K562 (cell line): ENCODE measurements at regions not wholly inside any gene's neighbourhood (a gene's known extent, or its start where the extent isn't known, plus 50 kb on each side); places are given as distances from the start of the nearest gene placed in this dataset.

Experiments
- ATAC-seq: fragments of 200-7000 bp; cut with Tn5 transposase; 3 replicates; pipeline ENCODE4 v1.9.1; 2020; ENCODE audit warnings: moderate library complexity
- BruUV-seq: library from RNA; stranded (reverse); fragments of 400-500 nt; replicated peaks from 2 replicates; lab custom pipeline; 2021; lab: Mats Ljungman, UMichigan
- CTCF ChIA-PET: fragments of 300-600 bp; formaldehyde crosslinking; extraction: SDS; loops from one replicate; lab custom pipeline; 2021; ENCODE audit warnings: low intra/inter-chr PET ratio; lab: Yijun Ruan, JAX
- POLR2A ChIA-PET: fragments of 300-600, 350-650 bp; sonication (Branson Sonifier 250); formaldehyde crosslinking; extraction: SDS; loops from one replicate; lab custom pipeline; 2021; ENCODE audit warnings: antibody characterized with exemption, inconsistent platforms; lab: Yijun Ruan, JAX
- DNase-seq, 4 experiments: peaks; one replicate each; pipeline versions ENCODE4 v3.0.0 to v3.0.0-alpha.2; 2011 to 2018; ENCODE audit warnings: low spot score in 3 of 4, mixed read lengths in 3 of 4; ENCODE audit errors: extremely low read depth in 1 of 4
- FAIRE-seq: peaks from 2 replicates; lab custom pipeline; 2011; peaks lifted over from hg19 to GRCh38; lab: Jason Lieb, UNC
- H2AFZ ChIP-seq: 2 replicates; pipeline ENCODE4 v1.6.0; 2011; ENCODE audit warnings: low read depth, low read length, control low read depth, inconsistent platforms
- H3K27ac ChIP-seq: fragments of 200-600 bp; 3 replicates; pipeline ENCODE4 v1.8.0; 2011; ENCODE audit warnings: low read depth, mild to moderate bottlenecking, control low read depth, inconsistent platforms, low read length, moderate library complexity, mixed read lengths; ENCODE audit errors: extremely low read depth
- H3K27me3 ChIP-seq, 2 experiments: fragments of 300-600 bp in 1 of 2; 2 replicates in 1 of 2; 3 replicates in 1 of 2; pipeline versions ENCODE4 v1.6.0 to v1.8.0; 2011; ENCODE audit warnings: inconsistent platforms in 2 of 2, low read length in 2 of 2, mild to moderate bottlenecking in 1 of 2, mixed read lengths in 1 of 2, moderate library complexity in 1 of 2; ENCODE audit not compliant: control insufficient read depth in 2 of 2, insufficient read depth in 2 of 2
- H3K36me3 ChIP-seq: fragments of 300-600 bp; 3 replicates; pipeline ENCODE4 v1.8.0; 2011; ENCODE audit warnings: mild to moderate bottlenecking, low read length, inconsistent platforms; ENCODE audit not compliant: control insufficient read depth, insufficient read depth
- H3K4me1 ChIP-seq, 2 experiments: fragments of 200-600 bp in 1 of 2; replicated peaks in 1 of 2; 2 replicates in 1 of 2; 3 replicates in 1 of 2; pipeline versions ENCODE4 v1.5.1 to v1.8.0; 2011; ENCODE audit warnings: inconsistent platforms in 2 of 2, low read length in 2 of 2, mild to moderate bottlenecking in 1 of 2, mixed read lengths in 1 of 2, moderate library complexity in 1 of 2; ENCODE audit not compliant: control insufficient read depth in 2 of 2, insufficient read depth in 2 of 2
- H3K4me2 ChIP-seq: 2 replicates; pipeline ENCODE4 v1.6.1; 2011; ENCODE audit warnings: low read length, control low read depth, inconsistent platforms, mixed read lengths; ENCODE audit not compliant: insufficient read depth
- H3K4me3 ChIP-seq: fragments of 200-600 bp; sonication (generic), shearing (Covaris generic); 2 replicates; pipeline ENCODE4 v1.5.1; 2016; ENCODE audit warnings: control low read depth, inconsistent platforms
- H3K79me2 ChIP-seq: fragments of 200-600 bp; 3 replicates; pipeline ENCODE4 v1.8.0; 2011; ENCODE audit warnings: low read length, inconsistent platforms; ENCODE audit not compliant: control insufficient read depth, insufficient read depth
- H3K9ac ChIP-seq, 2 experiments: 2 replicates each; pipeline versions ENCODE4 v1.6.0 to v1.6.1; 2011; ENCODE audit warnings: low read depth in 2 of 2, low read length in 2 of 2, control low read depth in 1 of 2, inconsistent platforms in 1 of 2, mild to moderate bottlenecking in 1 of 2, mixed read lengths in 1 of 2; ENCODE audit not compliant: insufficient read depth in 1 of 2
- H3K9me1 ChIP-seq: one replicate; pipeline ENCODE4 v1.6.0; 2011; ENCODE audit warnings: inconsistent platforms, mild to moderate bottlenecking, low read length, moderate library complexity; ENCODE audit not compliant: control insufficient read depth, insufficient read depth
- H3K9me3 ChIP-seq: replicated peaks from 2 replicates; pipeline ENCODE4 v1.5.1; 2011; ENCODE audit warnings: low read depth, low read length, inconsistent platforms; ENCODE audit not compliant: control insufficient read depth, insufficient read depth
- H4K20me1 ChIP-seq: replicated peaks from 2 replicates; pipeline ENCODE4 v1.6.1; 2011; ENCODE audit warnings: low read length, inconsistent platforms, mixed read lengths; ENCODE audit not compliant: control insufficient read depth, insufficient read depth
- ADNP ChIP-seq: fragments of 200-800 bp; sonication (Bioruptor generic); IDR thresholded peaks from 2 replicates; pipeline ENCODE4 v1.6.1; 2016; ENCODE audit warnings: missing genetic modification characterization, missing compliant biosample characterization
- HIVEP1 ChIP-seq: fragments of 250-450 bp; sonication (Bioruptor Pico); IDR thresholded peaks from 2 replicates; pipeline ENCODE4 v1.4.0; 2020; ENCODE audit warnings: mild to moderate bottlenecking
- NELFE ChIP-seq: IDR thresholded peaks from 2 replicates; pipeline ENCODE4 v1.6.1; 2011; ENCODE audit warnings: mild to moderate bottlenecking; ENCODE audit not compliant: insufficient read depth, insufficient read length
- ZNF316 ChIP-seq: fragments of 450-650 bp; IDR thresholded peaks from 2 replicates; pipeline ENCODE4 v1.6.1; 2016
- ZNF57 ChIP-seq: fragments of 450-650 bp; formaldehyde crosslinking; IDR thresholded peaks from 2 replicates; pipeline ENCODE4 v1.4.0; 2020; ENCODE audit warnings: mild to moderate bottlenecking, moderate library complexity
- in situ Hi-C: fragments of 300-500 bp; cut with MboI; formaldehyde crosslinking; loops from 4 replicates; pipeline ENCODE4 v1.15.0; 2018; ENCODE audit warnings: inconsistent platforms, mixed read lengths
- intact Hi-C: fragments of 100-400 bp; cut with micrococcal nuclease; formaldehyde crosslinking; loops from 2 replicates; pipeline ENCODE4 v1.14.2; 2022
- TF ChIP-seq, protein P1 (sequence below): fragments of 250-450 bp; sonication (Bioruptor Pico); IDR thresholded peaks from 2 replicates; pipeline ENCODE4 v1.8.0; 2021; ENCODE audit warnings: moderate library complexity, mild to moderate bottlenecking, inconsistent platforms
- TF ChIP-seq, protein P2 (sequence below), 2 experiments: fragments of 450-650 bp in 1 of 2; IDR thresholded peaks; 2 replicates each; pipeline ENCODE4 v1.6.1; 2011 to 2017; ENCODE audit warnings: low read depth in 2 of 2, antibody characterized with exemption in 1 of 2, borderline replicate concordance in 1 of 2, low read length in 1 of 2, mild to moderate bottlenecking in 1 of 2, mixed read lengths in 1 of 2; ENCODE audit not compliant: control insufficient read depth in 1 of 2

DNA sequence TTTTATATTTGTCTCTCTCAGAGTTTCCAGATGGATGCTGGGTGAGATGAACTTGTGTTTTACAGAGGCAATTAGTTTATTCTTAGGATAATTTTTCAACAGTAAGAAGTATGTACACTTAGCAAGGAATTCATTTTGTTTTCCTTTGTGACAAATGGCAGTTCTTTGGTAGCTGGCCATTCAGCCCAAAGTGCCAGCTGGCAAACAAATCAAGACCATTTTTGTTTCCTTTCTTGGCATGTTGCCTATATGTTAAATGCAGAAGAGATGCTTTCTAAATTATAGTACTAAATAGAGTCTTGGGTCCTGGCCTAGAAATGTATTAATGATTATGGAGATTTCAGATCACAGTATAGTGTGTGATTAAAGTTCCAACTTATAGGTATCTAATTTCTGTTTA lies 337.1 kb downstream of the CNTNAP4 start:
- FAIRE-seq (no peak), DNase-seq (no peak), ATAC-seq (no peak)
- Histone ChIP-seq H3K4me1 (no peaks in the 10 kb centered on the region), H3K9ac (no peak overlapping the region), H3K27ac (no peak overlapping the region), H3K27me3 (no peaks in the 10 kb centered on the region), H4K20me1 (no peaks in the 10 kb centered on the region), H3K9me1 (no peaks in the 10 kb centered on the region), H3K4me2 (no peak overlapping the region), H3K9me3 (no peaks in the 10 kb centered on the region; the same call in 1 of the 2 replicates), H3K79me2 (no peaks in the 10 kb centered on the region), H3K36me3 (no peaks in the 10 kb centered on the region), H2AFZ (no peak overlapping the region), H3K4me3 (no peak overlapping the region)
- CTCF ChIA-PET: no interaction called here
- in situ Hi-C loops: no loop called here
- POLR2A ChIA-PET: no interaction called here
- intact Hi-C loops: no loop called here
- TF ChIP-seq, protein P1, sequence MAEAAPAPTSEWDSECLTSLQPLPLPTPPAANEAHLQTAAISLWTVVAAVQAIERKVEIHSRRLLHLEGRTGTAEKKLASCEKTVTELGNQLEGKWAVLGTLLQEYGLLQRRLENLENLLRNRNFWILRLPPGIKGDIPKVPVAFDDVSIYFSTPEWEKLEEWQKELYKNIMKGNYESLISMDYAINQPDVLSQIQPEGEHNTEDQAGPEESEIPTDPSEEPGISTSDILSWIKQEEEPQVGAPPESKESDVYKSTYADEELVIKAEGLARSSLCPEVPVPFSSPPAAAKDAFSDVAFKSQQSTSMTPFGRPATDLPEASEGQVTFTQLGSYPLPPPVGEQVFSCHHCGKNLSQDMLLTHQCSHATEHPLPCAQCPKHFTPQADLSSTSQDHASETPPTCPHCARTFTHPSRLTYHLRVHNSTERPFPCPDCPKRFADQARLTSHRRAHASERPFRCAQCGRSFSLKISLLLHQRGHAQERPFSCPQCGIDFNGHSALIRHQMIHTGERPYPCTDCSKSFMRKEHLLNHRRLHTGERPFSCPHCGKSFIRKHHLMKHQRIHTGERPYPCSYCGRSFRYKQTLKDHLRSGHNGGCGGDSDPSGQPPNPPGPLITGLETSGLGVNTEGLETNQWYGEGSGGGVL (CRISPR knock-in tag): no peak
- no peak for TF ChIP-seq ZNF316
- TF ChIP-seq, protein P2, sequence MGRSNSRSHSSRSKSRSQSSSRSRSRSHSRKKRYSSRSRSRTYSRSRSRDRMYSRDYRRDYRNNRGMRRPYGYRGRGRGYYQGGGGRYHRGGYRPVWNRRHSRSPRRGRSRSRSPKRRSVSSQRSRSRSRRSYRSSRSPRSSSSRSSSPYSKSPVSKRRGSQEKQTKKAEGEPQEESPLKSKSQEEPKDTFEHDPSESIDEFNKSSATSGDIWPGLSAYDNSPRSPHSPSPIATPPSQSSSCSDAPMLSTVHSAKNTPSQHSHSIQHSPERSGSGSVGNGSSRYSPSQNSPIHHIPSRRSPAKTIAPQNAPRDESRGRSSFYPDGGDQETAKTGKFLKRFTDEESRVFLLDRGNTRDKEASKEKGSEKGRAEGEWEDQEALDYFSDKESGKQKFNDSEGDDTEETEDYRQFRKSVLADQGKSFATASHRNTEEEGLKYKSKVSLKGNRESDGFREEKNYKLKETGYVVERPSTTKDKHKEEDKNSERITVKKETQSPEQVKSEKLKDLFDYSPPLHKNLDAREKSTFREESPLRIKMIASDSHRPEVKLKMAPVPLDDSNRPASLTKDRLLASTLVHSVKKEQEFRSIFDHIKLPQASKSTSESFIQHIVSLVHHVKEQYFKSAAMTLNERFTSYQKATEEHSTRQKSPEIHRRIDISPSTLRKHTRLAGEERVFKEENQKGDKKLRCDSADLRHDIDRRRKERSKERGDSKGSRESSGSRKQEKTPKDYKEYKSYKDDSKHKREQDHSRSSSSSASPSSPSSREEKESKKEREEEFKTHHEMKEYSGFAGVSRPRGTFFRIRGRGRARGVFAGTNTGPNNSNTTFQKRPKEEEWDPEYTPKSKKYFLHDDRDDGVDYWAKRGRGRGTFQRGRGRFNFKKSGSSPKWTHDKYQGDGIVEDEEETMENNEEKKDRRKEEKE (IDR thresholded peaks at IDR 0.05; ENCODE audit: borderline replicate concordance in 1 of 2, control insufficient read depth in 1 of 2, low read depth in 2 of 2, low read length in 1 of 2): no peak
- TF ChIP-seq ADNP (tag): no peak
- no peak for TF ChIP-seq ZNF57 (CRISPR knock-in tag)
- TF ChIP-seq HIVEP1 (CRISPR knock-in tag): no peak
- no peak for TF ChIP-seq NELFE
- no TSS peak for BruUV-seq
